Muscle of leg (tissue), 3 donors: ENCODE measurements at regions not wholly inside any gene's neighbourhood (a gene's known extent, or its start where the extent isn't known, plus 50 kb on each side); places are given as distances from the start of the nearest gene placed in this dataset.
A peak's percentile ranks its signal among the peaks of the same experiment; 100 is the strongest.
"Not testable (repeated sequence)": the region's sequence is repeated elsewhere in the genome, so short reads cannot be mapped to it uniquely, and the experiment has no call there.

Source experiments
- DNase-seq: peaks from one replicate; pipeline ENCODE4 v3.0.0; 2013
- H3K27ac ChIP-seq: one replicate; pipeline ENCODE4 v1.5.1; 2013; ENCODE audit warnings: mild to moderate bottlenecking, low read length, control low read depth
- H3K27me3 ChIP-seq: one replicate; pipeline ENCODE4 v1.6.1; 2013; ENCODE audit warnings: low read length; ENCODE audit not compliant: control insufficient read depth, insufficient read depth
- H3K36me3 ChIP-seq: one replicate; pipeline ENCODE4 v1.6.1; 2013; ENCODE audit warnings: low read length; ENCODE audit not compliant: control insufficient read depth, insufficient read depth
- H3K4me1 ChIP-seq: one replicate; pipeline ENCODE4 v1.6.1; 2013; ENCODE audit warnings: low read length; ENCODE audit not compliant: control insufficient read depth, insufficient read depth
- H3K4me3 ChIP-seq: one replicate; pipeline ENCODE4 v1.5.1; 2013; ENCODE audit warnings: low read length, control low read depth
- H3K9me3 ChIP-seq: replicated peaks from 2 replicates; pipeline ENCODE4 v1.6.1; 2013; ENCODE audit warnings: low read depth, low read length; ENCODE audit not compliant: control insufficient read depth
- WGBS: methylation state at CpG from one replicate; pipeline ENCODE4 v1.1.5; 2013; ENCODE audit warnings: missing lambda C conversion rate; ENCODE audit not compliant: insufficient coverage; 5-methylcytosine and 5-hydroxymethylcytosine counted together

DNA sequence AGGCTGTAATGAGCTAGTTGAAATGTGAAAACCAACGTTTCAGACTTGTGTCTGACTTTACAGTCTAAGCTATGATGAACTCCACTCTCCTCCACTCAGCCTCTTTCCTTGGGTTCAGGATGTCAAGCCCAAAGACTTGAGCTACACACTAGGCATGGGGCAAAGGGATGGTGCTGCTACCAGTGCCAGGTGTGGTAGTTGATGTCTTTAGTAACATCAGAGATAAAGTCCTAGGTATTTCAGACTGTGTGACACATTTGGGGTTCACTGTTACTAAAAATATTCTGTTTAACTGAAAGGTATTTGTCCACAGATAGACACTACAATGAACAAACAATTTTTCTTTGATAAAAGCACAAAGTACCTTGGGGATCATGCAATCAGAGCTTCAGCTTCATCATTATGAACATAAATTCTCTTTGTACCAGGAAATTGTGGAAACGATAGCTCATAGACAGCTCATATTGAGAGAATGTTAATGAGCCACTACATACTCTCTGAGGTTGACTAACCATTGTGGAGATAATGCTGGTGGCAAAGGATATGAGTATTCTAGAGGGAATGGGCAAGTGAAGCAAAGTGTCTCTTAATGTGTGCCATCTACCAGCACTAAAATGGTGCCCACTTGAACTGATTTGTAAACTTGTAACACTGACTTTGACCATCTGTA lies 253.7 kb upstream of the THUMPD2 start:
- Histone ChIP-seq H3K27me3 (no peaks in the 10 kb centered on the region), H3K9me3 (no peaks in the 10 kb centered on the region), H3K4me1 (no peaks in the 10 kb centered on the region), H3K36me3 (no peaks in the 10 kb centered on the region), H3K27ac (no peak overlapping the region), H3K4me3 (no peak overlapping the region)
- no CpG with 5 or more reads among the region's 2 CpGs for WGBS
- DNase-seq, result no peak

GRCh38 chr2:40030456-40030975 lies 251.5 kb upstream of the THUMPD2 start:
- no peaks in the 10 kb centered on the region for H3K9me3 ChIP-seq
- DNase-seq, result no peak

DNA sequence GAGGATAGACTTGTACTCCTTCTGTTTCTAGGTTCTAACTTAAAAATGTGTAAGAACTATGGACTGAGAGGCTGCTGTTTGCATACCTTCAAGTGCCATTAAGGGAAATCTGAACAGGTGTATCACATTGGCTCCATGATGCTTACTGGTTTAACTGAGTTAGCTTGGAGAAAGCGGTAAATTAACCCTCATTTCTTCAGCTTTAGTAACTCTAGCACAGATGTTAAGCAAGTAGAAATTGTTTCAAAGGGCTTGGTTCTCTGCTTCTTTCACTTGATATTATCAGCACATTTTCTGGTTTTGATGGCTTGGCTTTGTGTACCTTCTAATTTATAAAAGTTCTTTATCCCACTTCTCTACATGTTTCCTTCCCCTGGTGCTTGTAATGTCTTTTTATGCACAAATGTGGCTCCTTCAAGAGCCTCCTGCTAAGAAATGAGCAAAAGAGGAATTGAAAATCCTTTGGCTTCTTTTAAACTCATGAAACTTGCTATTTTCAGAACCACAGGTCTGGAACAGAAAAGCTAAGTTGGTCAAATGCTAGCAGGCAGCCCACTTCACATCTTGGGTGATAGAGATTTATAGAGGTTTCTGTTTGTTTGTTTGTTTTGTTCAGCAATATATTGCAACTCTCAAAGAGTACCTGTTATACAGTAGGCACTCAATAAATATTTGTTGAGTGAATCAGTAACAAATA lies 249.9 kb upstream of the THUMPD2 start:
- peak; percentile 57 for DNase-seq
- H3K4me3 ChIP-seq, result no peak overlapping the region
- H3K36me3 ChIP-seq, result no peaks in the 10 kb centered on the region
- H3K9me3 ChIP-seq, result peaks cover 1% of the 10 kb centered on the region
- no peaks in the 10 kb centered on the region for H3K4me1 ChIP-seq
- H3K27me3 ChIP-seq, result no peaks in the 10 kb centered on the region
- no peak overlapping the region for H3K27ac ChIP-seq
- no CpG with 5 or more reads among the region's 1 CpG for WGBS

More at GRCh38 chr2:40030456-40030975, 251.5 kb upstream of the THUMPD2 start:
- Histone ChIP-seq H3K27ac (no peak overlapping the region), H3K4me1 (no peaks in the 10 kb centered on the region), H3K4me3 (no peak overlapping the region), H3K27me3 (no peaks in the 10 kb centered on the region), H3K36me3 (no peaks in the 10 kb centered on the region)
- no CpG with 5 or more reads among the region's 2 CpGs for WGBS

- no peaks in the 10 kb centered on the region for H3K27me3 ChIP-seq
- no peaks in the 10 kb centered on the region for H3K36me3 ChIP-seq
- H3K4me3 ChIP-seq, result no peak overlapping the region
- H3K4me1 ChIP-seq, result no peaks in the 10 kb centered on the region
- no peak overlapping the region for H3K27ac ChIP-seq
- DNase-seq, result no peak
- WGBS, result no CpG with 5 or more reads among the region's 1 CpG
- H3K9me3 ChIP-seq, result peaks cover 2% of the 10 kb centered on the region
These were observed 248.9 kb upstream of the THUMPD2 start for GRCh38 chr2:40027968-40028367.

DNA sequence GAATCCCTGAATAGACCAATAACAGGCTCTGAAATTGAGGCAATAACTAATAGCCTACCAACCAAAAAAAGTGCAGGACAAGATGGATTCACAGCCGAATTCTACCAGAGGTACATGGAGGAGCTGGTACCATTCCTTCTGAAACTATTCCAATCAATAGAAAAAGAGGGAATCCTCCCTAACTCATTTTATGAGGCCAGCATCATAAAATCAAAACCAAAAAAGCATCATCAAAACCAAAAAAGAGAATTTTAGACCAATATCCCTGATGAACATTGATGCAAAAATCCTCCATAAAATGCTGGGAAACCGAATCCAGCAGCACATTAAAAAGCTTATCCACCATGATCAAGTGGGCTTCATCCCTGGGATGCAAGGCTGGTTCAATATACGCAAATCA lies 246.2 kb upstream of the THUMPD2 start:
- H3K4me1 ChIP-seq, H3K27me3 ChIP-seq, H3K4me3 ChIP-seq, DNase-seq, H3K36me3 ChIP-seq, H3K27ac ChIP-seq: not testable (repeated sequence)
- WGBS, result 100% methylated on average over 1 of the region's 3 CpGs
- H3K9me3 ChIP-seq, result peaks cover 15% of the 10 kb centered on the region

GRCh38 chr2:40020997-40021396 lies 241.9 kb upstream of the THUMPD2 start:
- no CpG with 5 or more reads among the region's 1 CpG for WGBS
- no peaks in the 10 kb centered on the region for H3K27me3 ChIP-seq
- no peak overlapping the region for H3K4me3 ChIP-seq
- peaks cover 15% of the 10 kb centered on the region for H3K9me3 ChIP-seq
- H3K27ac ChIP-seq, result no peak overlapping the region
- no peak for DNase-seq
- no peaks in the 10 kb centered on the region for H3K36me3 ChIP-seq
- no peaks in the 10 kb centered on the region for H3K4me1 ChIP-seq

DNA sequence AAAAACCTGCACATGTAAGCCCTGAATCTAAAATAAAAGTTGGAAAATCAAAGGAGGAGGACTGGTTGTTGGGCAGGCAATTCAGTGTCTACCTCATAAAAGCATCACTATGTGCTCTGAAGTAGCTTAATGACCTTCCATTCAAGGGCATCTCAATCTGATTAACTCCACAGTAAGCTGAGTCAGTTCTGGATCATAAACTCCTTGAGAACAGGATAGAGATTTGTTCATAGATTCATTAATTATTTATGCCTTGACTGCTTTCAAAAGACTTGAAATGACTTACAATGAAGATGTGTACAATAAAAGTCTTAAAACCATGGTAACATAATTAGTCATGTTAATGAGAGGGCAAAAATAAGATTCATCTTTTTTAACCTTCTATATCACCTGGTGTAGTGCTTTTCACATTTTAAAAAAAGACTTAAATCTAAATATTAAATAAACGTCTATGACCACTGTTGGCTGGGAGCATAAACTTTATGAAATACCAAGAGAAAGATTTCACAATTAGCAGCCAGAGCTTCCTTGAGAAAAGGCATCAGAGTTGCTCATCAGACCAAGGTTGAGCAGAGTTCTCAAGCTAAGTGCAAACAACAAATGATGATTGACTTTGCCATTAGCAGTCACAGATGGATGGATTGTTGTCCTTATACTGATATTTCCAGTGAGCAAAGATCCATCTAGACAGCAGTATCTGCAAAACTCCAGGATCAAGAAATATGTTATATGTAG lies 237.3 kb upstream of the THUMPD2 start:
- Histone ChIP-seq H3K27me3 (no peaks in the 10 kb centered on the region), H3K4me3 (no peak overlapping the region), H3K4me1 (no peaks in the 10 kb centered on the region), H3K9me3 (peaks cover 5% of the 10 kb centered on the region), H3K27ac (no peak overlapping the region), H3K36me3 (no peaks in the 10 kb centered on the region)
- DNase-seq, result no peak
- no CpG with 5 or more reads among the region's 1 CpG for WGBS

GRCh38 chr2:40013962-40014361 lies 234.9 kb upstream of the THUMPD2 start:
- not testable (repeated sequence) for H3K9me3 ChIP-seq, H3K4me3 ChIP-seq, DNase-seq, H3K27ac ChIP-seq, H3K4me1 ChIP-seq, H3K36me3 ChIP-seq, H3K27me3 ChIP-seq
- WGBS, result no CpG with 5 or more reads among the region's 17 CpGs

DNA sequence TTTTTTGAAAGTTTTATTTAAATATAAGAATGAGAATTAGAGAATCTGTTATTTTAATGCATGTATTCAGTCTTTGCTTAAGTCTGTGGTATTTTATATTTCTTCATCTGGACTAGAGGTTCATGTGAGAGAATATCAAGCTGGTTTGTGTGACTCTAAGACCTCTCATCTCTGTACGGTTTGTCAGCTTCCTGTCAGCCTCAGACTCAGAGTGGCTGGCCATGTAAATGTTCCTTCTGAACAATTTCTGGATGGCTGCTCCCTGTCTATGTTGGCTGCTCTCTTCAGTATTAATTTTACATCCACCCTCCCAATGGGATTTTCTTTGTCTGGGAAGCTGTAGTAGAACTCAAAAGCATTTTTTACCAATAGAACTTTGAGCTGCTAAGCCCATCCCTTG lies 225.3 kb upstream of the THUMPD2 start:
- WGBS, result 0% methylated on average over 1 of the region's 1 CpG
- Histone ChIP-seq H3K4me3 (no peak overlapping the region), H3K4me1 (no peaks in the 10 kb centered on the region), H3K9me3 (no peaks in the 10 kb centered on the region), H3K36me3 (no peaks in the 10 kb centered on the region), H3K27me3 (no peaks in the 10 kb centered on the region), H3K27ac (no peak overlapping the region)
- DNase-seq, result peak; percentile 22

DNA sequence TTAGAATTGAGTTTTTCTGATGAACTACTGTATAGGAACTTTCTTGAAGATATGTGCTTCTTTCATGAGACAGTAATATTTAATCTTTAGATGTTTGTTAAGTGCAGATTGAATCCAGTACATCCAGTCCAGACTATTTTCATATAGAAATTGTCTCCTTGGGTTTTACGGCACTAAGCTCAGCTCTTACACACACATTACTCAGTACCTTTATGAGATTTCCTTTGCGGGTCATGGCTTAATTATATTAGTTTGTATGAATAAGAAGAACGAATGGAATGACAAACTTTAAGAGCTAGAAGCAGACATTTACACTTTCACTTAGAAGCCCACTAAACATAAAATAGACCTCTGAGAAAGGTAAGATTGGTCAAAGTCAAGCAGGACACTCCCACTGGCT lies 223.3 kb upstream of the THUMPD2 start:
- Histone ChIP-seq H3K4me1 (no peaks in the 10 kb centered on the region), H3K27me3 (no peaks in the 10 kb centered on the region), H3K36me3 (no peaks in the 10 kb centered on the region), H3K9me3 (no peaks in the 10 kb centered on the region), H3K27ac (no peak overlapping the region), H3K4me3 (no peak overlapping the region)
- DNase-seq, result no peak
- no CpG with 5 or more reads among the region's 3 CpGs for WGBS
